ENCODE measurements at regions not wholly inside any gene's neighbourhood (a gene's known extent, or its start where the extent isn't known, plus 50 kb on each side); places are given as distances from the start of the nearest gene placed in this dataset.

GRCh38 chr10:45515630-45516029 lies 141.6 kb downstream of the ALOX5 start:
- TF ChIP-seq NFRKB (IDR thresholded peaks at IDR 0.05) (no peak), FOXK2 (IDR thresholded peaks at IDR 0.05) (no peak)
